GM23338 (cell line): ENCODE measurements at regions not wholly inside any gene's neighbourhood (a gene's known extent, or its start where the extent isn't known, plus 50 kb on each side); places are given as distances from the start of the nearest gene placed in this dataset.

Experiments
- CREB1 ChIP-seq: fragments of 250-450 bp; sonication (Bioruptor Pico); IDR thresholded peaks from 2 replicates; pipeline ENCODE4 v1.5.0; 2020; ENCODE audit warnings: low read depth, mild to moderate bottlenecking, moderate library complexity
- CTCF ChIP-seq, 2 experiments: fragments of 200-600 bp in 1 of 2; sonication (generic) in 1 of 2; conservative IDR thresholded peaks; 2 replicates each; pipeline versions ENCODE4 v1.5.1 to v1.6.1; 2016 to 2017; ENCODE audit warnings: antibody characterized with exemption in 2 of 2, low read depth in 2 of 2, mild to moderate bottlenecking in 2 of 2, moderate library complexity in 1 of 2
- EZH2 ChIP-seq: fragments of 200-600 bp; sonication (generic); IDR thresholded peaks from one replicate; pipeline ENCODE4 v1.8.0; 2017; ENCODE audit warnings: antibody characterized with exemption, mild to moderate bottlenecking, low read depth; ENCODE audit not compliant: unreplicated experiment
- EZH2phosphoT487 ChIP-seq: fragments of 200-600 bp; sonication (generic); IDR thresholded peaks from one replicate; pipeline ENCODE4 v1.8.1; 2018; ENCODE audit warnings: antibody characterized with exemption; ENCODE audit not compliant: unreplicated experiment
- JUNB ChIP-seq: IDR thresholded peaks from one replicate; pipeline ENCODE4 v1.6.1; 2016; ENCODE audit warnings: antibody characterized with exemption; ENCODE audit not compliant: unreplicated experiment
- NANOG ChIP-seq: IDR thresholded peaks from 2 replicates; pipeline ENCODE4 v1.6.1; 2016; ENCODE audit warnings: antibody characterized with exemption, borderline replicate concordance
- POLR2AphosphoS5 ChIP-seq: IDR thresholded peaks from 2 replicates; pipeline ENCODE4 v1.6.1; 2016; ENCODE audit warnings: antibody characterized with exemption, low read depth
- ZNF114 ChIP-seq: fragments of 250-450 bp; sonication (Bioruptor Pico); IDR thresholded peaks from 2 replicates; pipeline ENCODE4 v1.5.0; 2020; ENCODE audit warnings: mild to moderate bottlenecking, moderate library complexity
- TF ChIP-seq, protein P1 (sequence below): IDR thresholded peaks from one replicate; pipeline ENCODE4 v1.6.1; 2018; ENCODE audit warnings: antibody characterized with exemption; ENCODE audit not compliant: unreplicated experiment
- TF ChIP-seq, protein P2 (sequence below): fragments of 250-450 bp; sonication (Bioruptor Pico); IDR thresholded peaks from 2 replicates; pipeline ENCODE4 v1.5.0; 2020; ENCODE audit warnings: mild to moderate bottlenecking, moderate library complexity
- TF ChIP-seq, protein P3 (sequence below): IDR thresholded peaks from 2 replicates; pipeline ENCODE4 v1.6.1; 2016; ENCODE audit warnings: antibody characterized with exemption

DNA sequence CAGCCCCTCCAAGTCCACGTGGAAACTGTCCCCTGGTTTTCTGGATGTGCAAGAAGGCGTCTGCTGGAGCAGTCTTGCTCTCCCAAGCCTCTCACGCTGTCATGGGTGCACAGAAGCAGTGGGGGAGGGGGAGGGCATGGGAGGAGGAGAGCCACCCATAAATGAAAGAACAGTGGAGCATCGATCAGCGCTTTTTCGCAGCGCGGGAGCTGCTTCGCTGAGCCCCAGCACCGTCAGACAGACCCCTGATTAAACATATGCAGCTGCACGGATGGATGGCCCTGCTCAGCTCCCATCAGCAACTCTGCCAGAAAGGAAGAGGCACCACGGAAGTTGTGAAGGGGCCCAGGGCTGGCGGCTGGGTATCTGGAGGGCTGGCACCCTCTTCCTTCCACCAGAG, 264.9 kb downstream of the UQCRFS1 start:
- TF ChIP-seq CTCF (conservative IDR thresholded peaks at IDR 0.05; ENCODE audit: low read depth in 2 of 2) (no peak), POLR2AphosphoS5 (no peak), JUNB (no peak), EZH2 (no peak), EZH2phosphoT487 (no peak), NANOG (no peak), CREB1 (CRISPR knock-in tag) (no peak), ZNF114 (CRISPR knock-in tag) (no peak)
- TF ChIP-seq, protein P1, sequence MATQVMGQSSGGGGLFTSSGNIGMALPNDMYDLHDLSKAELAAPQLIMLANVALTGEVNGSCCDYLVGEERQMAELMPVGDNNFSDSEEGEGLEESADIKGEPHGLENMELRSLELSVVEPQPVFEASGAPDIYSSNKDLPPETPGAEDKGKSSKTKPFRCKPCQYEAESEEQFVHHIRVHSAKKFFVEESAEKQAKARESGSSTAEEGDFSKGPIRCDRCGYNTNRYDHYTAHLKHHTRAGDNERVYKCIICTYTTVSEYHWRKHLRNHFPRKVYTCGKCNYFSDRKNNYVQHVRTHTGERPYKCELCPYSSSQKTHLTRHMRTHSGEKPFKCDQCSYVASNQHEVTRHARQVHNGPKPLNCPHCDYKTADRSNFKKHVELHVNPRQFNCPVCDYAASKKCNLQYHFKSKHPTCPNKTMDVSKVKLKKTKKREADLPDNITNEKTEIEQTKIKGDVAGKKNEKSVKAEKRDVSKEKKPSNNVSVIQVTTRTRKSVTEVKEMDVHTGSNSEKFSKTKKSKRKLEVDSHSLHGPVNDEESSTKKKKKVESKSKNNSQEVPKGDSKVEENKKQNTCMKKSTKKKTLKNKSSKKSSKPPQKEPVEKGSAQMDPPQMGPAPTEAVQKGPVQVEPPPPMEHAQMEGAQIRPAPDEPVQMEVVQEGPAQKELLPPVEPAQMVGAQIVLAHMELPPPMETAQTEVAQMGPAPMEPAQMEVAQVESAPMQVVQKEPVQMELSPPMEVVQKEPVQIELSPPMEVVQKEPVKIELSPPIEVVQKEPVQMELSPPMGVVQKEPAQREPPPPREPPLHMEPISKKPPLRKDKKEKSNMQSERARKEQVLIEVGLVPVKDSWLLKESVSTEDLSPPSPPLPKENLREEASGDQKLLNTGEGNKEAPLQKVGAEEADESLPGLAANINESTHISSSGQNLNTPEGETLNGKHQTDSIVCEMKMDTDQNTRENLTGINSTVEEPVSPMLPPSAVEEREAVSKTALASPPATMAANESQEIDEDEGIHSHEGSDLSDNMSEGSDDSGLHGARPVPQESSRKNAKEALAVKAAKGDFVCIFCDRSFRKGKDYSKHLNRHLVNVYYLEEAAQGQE: no peak
- TF ChIP-seq, protein P2, sequence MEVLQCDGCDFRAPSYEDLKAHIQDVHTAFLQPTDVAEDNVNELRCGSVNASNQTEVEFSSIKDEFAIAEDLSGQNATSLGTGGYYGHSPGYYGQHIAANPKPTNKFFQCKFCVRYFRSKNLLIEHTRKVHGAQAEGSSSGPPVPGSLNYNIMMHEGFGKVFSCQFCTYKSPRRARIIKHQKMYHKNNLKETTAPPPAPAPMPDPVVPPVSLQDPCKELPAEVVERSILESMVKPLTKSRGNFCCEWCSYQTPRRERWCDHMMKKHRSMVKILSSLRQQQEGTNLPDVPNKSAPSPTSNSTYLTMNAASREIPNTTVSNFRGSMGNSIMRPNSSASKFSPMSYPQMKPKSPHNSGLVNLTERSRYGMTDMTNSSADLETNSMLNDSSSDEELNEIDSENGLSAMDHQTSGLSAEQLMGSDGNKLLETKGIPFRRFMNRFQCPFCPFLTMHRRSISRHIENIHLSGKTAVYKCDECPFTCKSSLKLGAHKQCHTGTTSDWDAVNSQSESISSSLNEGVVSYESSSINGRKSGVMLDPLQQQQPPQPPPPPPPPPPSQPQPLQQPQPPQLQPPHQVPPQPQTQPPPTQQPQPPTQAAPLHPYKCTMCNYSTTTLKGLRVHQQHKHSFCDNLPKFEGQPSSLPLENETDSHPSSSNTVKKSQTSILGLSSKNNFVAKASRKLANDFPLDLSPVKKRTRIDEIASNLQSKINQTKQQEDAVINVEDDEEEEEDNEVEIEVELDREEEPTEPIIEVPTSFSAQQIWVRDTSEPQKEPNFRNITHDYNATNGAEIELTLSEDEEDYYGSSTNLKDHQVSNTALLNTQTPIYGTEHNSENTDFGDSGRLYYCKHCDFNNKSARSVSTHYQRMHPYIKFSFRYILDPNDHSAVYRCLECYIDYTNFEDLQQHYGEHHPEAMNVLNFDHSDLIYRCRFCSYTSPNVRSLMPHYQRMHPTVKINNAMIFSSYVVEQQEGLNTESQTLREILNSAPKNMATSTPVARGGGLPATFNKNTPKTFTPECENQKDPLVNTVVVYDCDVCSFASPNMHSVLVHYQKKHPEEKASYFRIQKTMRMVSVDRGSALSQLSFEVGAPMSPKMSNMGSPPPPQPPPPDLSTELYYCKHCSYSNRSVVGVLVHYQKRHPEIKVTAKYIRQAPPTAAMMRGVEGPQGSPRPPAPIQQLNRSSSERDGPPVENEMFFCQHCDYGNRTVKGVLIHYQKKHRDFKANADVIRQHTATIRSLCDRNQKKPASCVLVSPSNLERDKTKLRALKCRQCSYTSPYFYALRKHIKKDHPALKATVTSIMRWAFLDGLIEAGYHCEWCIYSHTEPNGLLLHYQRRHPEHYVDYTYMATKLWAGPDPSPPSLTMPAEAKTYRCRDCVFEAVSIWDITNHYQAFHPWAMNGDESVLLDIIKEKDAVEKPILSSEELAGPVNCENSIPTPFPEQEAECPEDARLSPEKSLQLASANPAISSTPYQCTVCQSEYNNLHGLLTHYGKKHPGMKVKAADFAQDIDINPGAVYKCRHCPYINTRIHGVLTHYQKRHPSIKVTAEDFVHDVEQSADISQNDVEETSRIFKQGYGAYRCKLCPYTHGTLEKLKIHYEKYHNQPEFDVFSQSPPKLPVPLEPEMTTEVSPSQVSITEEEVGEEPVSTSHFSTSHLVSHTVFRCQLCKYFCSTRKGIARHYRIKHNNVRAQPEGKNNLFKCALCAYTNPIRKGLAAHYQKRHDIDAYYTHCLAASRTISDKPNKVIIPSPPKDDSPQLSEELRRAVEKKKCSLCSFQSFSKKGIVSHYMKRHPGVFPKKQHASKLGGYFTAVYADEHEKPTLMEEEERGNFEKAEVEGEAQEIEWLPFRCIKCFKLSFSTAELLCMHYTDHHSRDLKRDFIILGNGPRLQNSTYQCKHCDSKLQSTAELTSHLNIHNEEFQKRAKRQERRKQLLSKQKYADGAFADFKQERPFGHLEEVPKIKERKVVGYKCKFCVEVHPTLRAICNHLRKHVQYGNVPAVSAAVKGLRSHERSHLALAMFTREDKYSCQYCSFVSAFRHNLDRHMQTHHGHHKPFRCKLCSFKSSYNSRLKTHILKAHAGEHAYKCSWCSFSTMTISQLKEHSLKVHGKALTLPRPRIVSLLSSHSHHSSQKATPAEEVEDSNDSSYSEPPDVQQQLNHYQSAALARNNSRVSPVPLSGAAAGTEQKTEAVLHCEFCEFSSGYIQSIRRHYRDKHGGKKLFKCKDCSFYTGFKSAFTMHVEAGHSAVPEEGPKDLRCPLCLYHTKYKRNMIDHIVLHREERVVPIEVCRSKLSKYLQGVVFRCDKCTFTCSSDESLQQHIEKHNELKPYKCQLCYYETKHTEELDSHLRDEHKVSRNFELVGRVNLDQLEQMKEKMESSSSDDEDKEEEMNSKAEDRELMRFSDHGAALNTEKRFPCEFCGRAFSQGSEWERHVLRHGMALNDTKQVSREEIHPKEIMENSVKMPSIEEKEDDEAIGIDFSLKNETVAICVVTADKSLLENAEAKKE (CRISPR knock-in tag): no peak
- TF ChIP-seq, protein P3, sequence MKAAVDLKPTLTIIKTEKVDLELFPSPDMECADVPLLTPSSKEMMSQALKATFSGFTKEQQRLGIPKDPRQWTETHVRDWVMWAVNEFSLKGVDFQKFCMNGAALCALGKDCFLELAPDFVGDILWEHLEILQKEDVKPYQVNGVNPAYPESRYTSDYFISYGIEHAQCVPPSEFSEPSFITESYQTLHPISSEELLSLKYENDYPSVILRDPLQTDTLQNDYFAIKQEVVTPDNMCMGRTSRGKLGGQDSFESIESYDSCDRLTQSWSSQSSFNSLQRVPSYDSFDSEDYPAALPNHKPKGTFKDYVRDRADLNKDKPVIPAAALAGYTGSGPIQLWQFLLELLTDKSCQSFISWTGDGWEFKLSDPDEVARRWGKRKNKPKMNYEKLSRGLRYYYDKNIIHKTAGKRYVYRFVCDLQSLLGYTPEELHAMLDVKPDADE: no peak
